Panc1 (cell line): ENCODE measurements at regions not wholly inside any gene's neighbourhood (a gene's known extent, or its start where the extent isn't known, plus 50 kb on each side); places are given as distances from the start of the nearest gene placed in this dataset.

ENCODE experiments used
- ATAC-seq: fragments of 200-7000 bp; cut with Tn5 transposase; 2 replicates; pipeline ENCODE4 v1.9.1; 2020; ENCODE audit warnings: mild to moderate bottlenecking, moderate library complexity
- BruUV-seq: library from RNA; stranded (reverse); fragments of 400-500 nt; replicated peaks from 2 replicates; lab custom pipeline; 2021; lab: Mats Ljungman, UMichigan
- CTCF ChIA-PET: fragments of 300-600 bp; sonication (Branson Sonifier 250); formaldehyde crosslinking; loops from one replicate; lab custom pipeline; 2022; ENCODE audit warnings: antibody characterized with exemption; lab: Charles Lee
- POLR2A ChIA-PET: fragments of 300-600 bp; sonication (Branson Sonifier 250); formaldehyde crosslinking; loops from one replicate; lab custom pipeline; 2022; ENCODE audit warnings: antibody characterized with exemption; lab: Charles Lee
- DNase-seq: peaks from one replicate; pipeline ENCODE4 v3.0.0-alpha.2; 2010; ENCODE audit warnings: low read depth, low spot score
- H3K27ac ChIP-seq: 2 replicates; pipeline ENCODE4 v1.5.1; 2011; ENCODE audit warnings: mild to moderate bottlenecking, low read length, inconsistent platforms
- H3K27me3 ChIP-seq: fragments of 200-500 bp; sonication (Bioruptor generic); 2 replicates; pipeline ENCODE4 v1.6.0; 2014; ENCODE audit warnings: low read length, inconsistent platforms; ENCODE audit not compliant: control insufficient read depth, insufficient read depth
- H3K36me3 ChIP-seq: fragments of 200-500 bp; sonication (Bioruptor generic); 2 replicates; pipeline ENCODE4 v1.5.1; 2014; ENCODE audit warnings: inconsistent platforms, mild to moderate bottlenecking, low read length, moderate library complexity; ENCODE audit not compliant: control insufficient read depth, insufficient read depth
- H3K4me1 ChIP-seq: 2 replicates; pipeline ENCODE4 v1.5.1; 2011; ENCODE audit warnings: inconsistent platforms, mild to moderate bottlenecking, low read length, moderate library complexity; ENCODE audit not compliant: control insufficient read depth, insufficient read depth
- H3K4me3 ChIP-seq, 2 experiments: 2 replicates each; pipeline ENCODE4 v1.5.1; 2011 to 2012; ENCODE audit warnings: low read depth in 2 of 2, low read length in 2 of 2, mild to moderate bottlenecking in 2 of 2, inconsistent platforms in 1 of 2, moderate library complexity in 1 of 2
- H3K9me3 ChIP-seq: fragments of 200-500 bp; sonication (Bioruptor generic); 2 replicates; pipeline ENCODE4 v1.5.1; 2014; ENCODE audit warnings: low read depth, mild to moderate bottlenecking, inconsistent platforms, low read length, moderate library complexity; ENCODE audit not compliant: control insufficient read depth, insufficient read depth
- CTCF ChIP-seq: fragments of 450-650 bp; IDR thresholded peaks from 2 replicates; pipeline ENCODE4 v1.5.1; 2017; ENCODE audit warnings: mild to moderate bottlenecking
- POLR2AphosphoS5 ChIP-seq: IDR thresholded peaks from 2 replicates; pipeline ENCODE4 v1.6.1; 2012; ENCODE audit warnings: mild to moderate bottlenecking, low read depth, low read length, moderate library complexity
- REST ChIP-seq, 2 experiments: IDR thresholded peaks; 2 replicates each; pipeline ENCODE4 v1.6.1; 2011 to 2012; ENCODE audit warnings: low read depth in 2 of 2, control low read depth in 1 of 2, low read length in 1 of 2, mild to moderate bottlenecking in 1 of 2, moderate library complexity in 1 of 2; ENCODE audit not compliant: insufficient read depth in 1 of 2
- SIN3A ChIP-seq: IDR thresholded peaks from 2 replicates; pipeline ENCODE4 v1.6.1; 2012; ENCODE audit warnings: low read depth, mild to moderate bottlenecking, low read length, moderate library complexity, borderline replicate concordance; ENCODE audit not compliant: insufficient read depth
- TCF7L2 ChIP-seq: IDR thresholded peaks from 2 replicates; pipeline ENCODE4 v1.6.1; 2011; ENCODE audit warnings: mild to moderate bottlenecking, low read depth, low read length, inconsistent platforms
- in situ Hi-C: cut with HindIII; loops from 2 replicates; pipeline ENCODE4 v1.10.0; 2016; ENCODE audit warnings: low sequenced_read_pairs, low pct_unique_long_range_greater_than_20kb
- intact Hi-C: fragments of 100-400 bp; cut with micrococcal nuclease; formaldehyde crosslinking; loops from one replicate; pipeline ENCODE4 v1.10.0; 2022; ENCODE audit not compliant: unreplicated experiment

- ChIA-PET POLR2A (no interaction called here), CTCF (no interaction called here)
- intact Hi-C loops (no loop called here), in situ Hi-C loops (no loop called here)
- Histone ChIP-seq H3K9me3 (peaks cover 4% of the 10 kb centered on the region; the same call in 1 of the 2 replicates), H3K4me3 (no peak overlapping the region), H3K4me1 (no peaks in the 10 kb centered on the region), H3K27ac (no peak overlapping the region), H3K36me3 (no peaks in the 10 kb centered on the region), H3K27me3 (no peaks in the 10 kb centered on the region)
- TF ChIP-seq POLR2AphosphoS5 (no peak), TCF7L2 (no peak), REST (IDR thresholded peaks at IDR 0.05; ENCODE audit: insufficient read depth in 1 of 2, low read depth in 2 of 2, low read length in 1 of 2) (no peak), SIN3A (no peak), CTCF (no peak)
- ATAC-seq (no peak), DNase-seq (no peak)
- no TSS peak for BruUV-seq
Observed at GRCh38 chr6:91560409-91560808, 973.5 kb upstream of the MAP3K7 start.

GRCh38 chr6:91540902-91541301 is 954.0 kb upstream of the MAP3K7 start:
- TF ChIP-seq REST (IDR thresholded peaks at IDR 0.05; ENCODE audit: insufficient read depth in 1 of 2, low read depth in 2 of 2, low read length in 1 of 2), result no peak
- no peak for TF ChIP-seq POLR2AphosphoS5
- no peak for TF ChIP-seq SIN3A
- TF ChIP-seq CTCF, result no peak
- TF ChIP-seq TCF7L2, result no peak
- ATAC-seq (no peak), DNase-seq (no peak)
- POLR2A ChIA-PET, result no interaction called here
- no peaks in the 10 kb centered on the region for H3K36me3 ChIP-seq
- no peaks in the 10 kb centered on the region for H3K9me3 ChIP-seq
- H3K4me3 ChIP-seq, result no peak overlapping the region
- no TSS peak for BruUV-seq
- in situ Hi-C loops (no loop called here), intact Hi-C loops (no loop called here)
- no peak overlapping the region for H3K27ac ChIP-seq
- H3K27me3 ChIP-seq, result no peaks in the 10 kb centered on the region
- CTCF ChIA-PET, result no interaction called here
- no peaks in the 10 kb centered on the region for H3K4me1 ChIP-seq
